ENCODE measurements at regions not wholly inside any gene's neighbourhood (a gene's known extent, or its start where the extent isn't known, plus 50 kb on each side); places are given as distances from the start of the nearest gene placed in this dataset.
A peak's percentile ranks its signal among the peaks of the same experiment; 100 is the strongest.
"Not testable (repeated sequence)": the region's sequence is repeated elsewhere in the genome, so short reads cannot be mapped to it uniquely, and the experiment has no call there.

- intact Hi-C loops (cut with micrococcal nuclease); H3K4me1 Mint-ChIP-seq (ENCODE audit: low read depth); H3K27me3 Mint-ChIP-seq (ENCODE audit: low read depth); H3K4me3 Mint-ChIP-seq; DNase-seq; H3K36me3 Mint-ChIP-seq (ENCODE audit: low read depth); H3K27ac Mint-ChIP-seq; H3K9me3 Mint-ChIP-seq; CTCF ChIA-PET: not testable (repeated sequence)
Measured at GRCh38 chrX:104360774-104361173, 106.0 kb upstream of the ESX1 start.

- no peak overlapping the region for H3K27ac Mint-ChIP-seq
- CTCF ChIA-PET = no interaction called here
- H3K9me3 Mint-ChIP-seq = no peaks in the 10 kb centered on the region
- DNase-seq = no peak
- H3K4me1 Mint-ChIP-seq (ENCODE audit: low read depth) = no peaks in the 10 kb centered on the region
- H3K4me3 Mint-ChIP-seq = no peak overlapping the region
- H3K27me3 Mint-ChIP-seq (ENCODE audit: low read depth) = no peaks in the 10 kb centered on the region
- H3K36me3 Mint-ChIP-seq (ENCODE audit: low read depth) = no peaks in the 10 kb centered on the region
- intact Hi-C loops (cut with micrococcal nuclease) = no loop called here
Measured at GRCh38 chrX:104359124-104359523, 104.4 kb upstream of the ESX1 start.

- Mint-ChIP-seq H3K4me1 (ENCODE audit: low read depth) (peaks cover 3% of the 10 kb centered on the region), H3K4me3 (no peak overlapping the region), H3K27me3 (ENCODE audit: low read depth) (no peaks in the 10 kb centered on the region), H3K9me3 (no peaks in the 10 kb centered on the region), H3K27ac (no peak overlapping the region), H3K36me3 (ENCODE audit: low read depth) (no peaks in the 10 kb centered on the region)
- intact Hi-C loops (cut with micrococcal nuclease) = no loop called here
- no peak for DNase-seq
- CTCF ChIA-PET = no interaction called here
Measured at GRCh38 chrX:104351173-104351769, 96.5 kb upstream of the ESX1 start.

GRCh38 chrX:104347860-104348259 is 93.1 kb upstream of the ESX1 start:
- Mint-ChIP-seq H3K27me3 (ENCODE audit: low read depth) (no peaks in the 10 kb centered on the region), H3K27ac (no peak overlapping the region), H3K36me3 (ENCODE audit: low read depth) (no peaks in the 10 kb centered on the region), H3K9me3 (no peaks in the 10 kb centered on the region), H3K4me1 (ENCODE audit: low read depth) (peaks cover 3% of the 10 kb centered on the region), H3K4me3 (no peak overlapping the region)
- no peak for DNase-seq
- CTCF ChIA-PET = no interaction called here
- intact Hi-C loops (cut with micrococcal nuclease) = no loop called here

GRCh38 chrX:104343428-104344129 is 88.8 kb upstream of the ESX1 start:
- no peaks in the 10 kb centered on the region for H3K4me1 Mint-ChIP-seq (ENCODE audit: low read depth)
- H3K27ac Mint-ChIP-seq = no peak overlapping the region

GRCh38 chrX:104342065-104342464 is 87.3 kb upstream of the ESX1 start:
- Mint-ChIP-seq H3K27ac (no peak overlapping the region), H3K36me3 (ENCODE audit: low read depth) (no peaks in the 10 kb centered on the region), H3K4me3 (no peak overlapping the region), H3K27me3 (ENCODE audit: low read depth) (no peaks in the 10 kb centered on the region), H3K4me1 (ENCODE audit: low read depth) (no peaks in the 10 kb centered on the region), H3K9me3 (no peaks in the 10 kb centered on the region)
- intact Hi-C loops (cut with micrococcal nuclease) = no loop called here
- CTCF ChIA-PET = no interaction called here
- no peak for DNase-seq

More at GRCh38 chrX:104343428-104344129, 88.8 kb upstream of the ESX1 start:
- CTCF ChIA-PET = no interaction called here
- no peaks in the 10 kb centered on the region for H3K36me3 Mint-ChIP-seq (ENCODE audit: low read depth)
- H3K9me3 Mint-ChIP-seq = no peaks in the 10 kb centered on the region
- intact Hi-C loops (cut with micrococcal nuclease) = loop anchor here (1.0 kb wide), 2 partner anchors 148 to 245 kb away; no protein-coding TSS in a partner anchor
- no peaks in the 10 kb centered on the region for H3K27me3 Mint-ChIP-seq (ENCODE audit: low read depth)
- no peak overlapping the region for H3K4me3 Mint-ChIP-seq
- DNase-seq = peak; percentile 56

- intact Hi-C loops (cut with micrococcal nuclease) = no loop called here
- DNase-seq = no peak
- Mint-ChIP-seq H3K4me3 (no peak overlapping the region), H3K4me1 (ENCODE audit: low read depth) (no peaks in the 10 kb centered on the region), H3K27me3 (ENCODE audit: low read depth) (no peaks in the 10 kb centered on the region), H3K9me3 (no peaks in the 10 kb centered on the region), H3K36me3 (ENCODE audit: low read depth) (no peaks in the 10 kb centered on the region), H3K27ac (no peak overlapping the region)
- CTCF ChIA-PET = no interaction called here
Measured at GRCh38 chrX:104335756-104336155, 81.0 kb upstream of the ESX1 start.

- Mint-ChIP-seq H3K36me3 (ENCODE audit: low read depth) (no peaks in the 10 kb centered on the region), H3K4me3 (no peak overlapping the region), H3K4me1 (ENCODE audit: low read depth) (no peaks in the 10 kb centered on the region), H3K9me3 (no peaks in the 10 kb centered on the region), H3K27me3 (ENCODE audit: low read depth) (no peaks in the 10 kb centered on the region), H3K27ac (no peak overlapping the region)
- CTCF ChIA-PET = no interaction called here
- DNase-seq = no peak
- intact Hi-C loops (cut with micrococcal nuclease) = no loop called here
Measured at GRCh38 chrX:104334971-104335370, 80.2 kb upstream of the ESX1 start.

- Mint-ChIP-seq H3K36me3 (ENCODE audit: low read depth) (no peaks in the 10 kb centered on the region), H3K4me1 (ENCODE audit: low read depth) (no peaks in the 10 kb centered on the region), H3K9me3 (no peaks in the 10 kb centered on the region), H3K4me3 (no peak overlapping the region), H3K27me3 (ENCODE audit: low read depth) (no peaks in the 10 kb centered on the region), H3K27ac (no peak overlapping the region)
- no peak for DNase-seq
- CTCF ChIA-PET = no interaction called here
- intact Hi-C loops (cut with micrococcal nuclease) = no loop called here
Measured at GRCh38 chrX:104330966-104331365, 76.2 kb upstream of the ESX1 start.

GRCh38 chrX:104329731-104330130 is 75.0 kb upstream of the ESX1 start:
- no peak overlapping the region for H3K27ac Mint-ChIP-seq
- no peaks in the 10 kb centered on the region for H3K4me1 Mint-ChIP-seq (ENCODE audit: low read depth)
- no peak for DNase-seq
- H3K9me3 Mint-ChIP-seq = no peaks in the 10 kb centered on the region
- H3K4me3 Mint-ChIP-seq = no peak overlapping the region
- no peaks in the 10 kb centered on the region for H3K36me3 Mint-ChIP-seq (ENCODE audit: low read depth)
- CTCF ChIA-PET = no interaction called here
- H3K27me3 Mint-ChIP-seq (ENCODE audit: low read depth) = peaks cover 2% of the 10 kb centered on the region
- intact Hi-C loops (cut with micrococcal nuclease) = no loop called here

- CTCF ChIA-PET = no interaction called here
- Mint-ChIP-seq H3K9me3 (no peaks in the 10 kb centered on the region), H3K27me3 (ENCODE audit: low read depth) (peaks cover 2% of the 10 kb centered on the region), H3K4me3 (no peak overlapping the region), H3K4me1 (ENCODE audit: low read depth) (no peaks in the 10 kb centered on the region), H3K27ac (no peak overlapping the region), H3K36me3 (ENCODE audit: low read depth) (no peaks in the 10 kb centered on the region)
- intact Hi-C loops (cut with micrococcal nuclease) = no loop called here
- no peak for DNase-seq
Measured at GRCh38 chrX:104325213-104325585, 70.5 kb upstream of the ESX1 start.

- Mint-ChIP-seq H3K9me3 (no peaks in the 10 kb centered on the region), H3K4me1 (ENCODE audit: low read depth) (no peaks in the 10 kb centered on the region), H3K27me3 (ENCODE audit: low read depth) (peaks cover 2% of the 10 kb centered on the region), H3K27ac (no peak overlapping the region), H3K4me3 (no peak overlapping the region), H3K36me3 (ENCODE audit: low read depth) (no peaks in the 10 kb centered on the region)
- intact Hi-C loops (cut with micrococcal nuclease) = no loop called here
- CTCF ChIA-PET = no interaction called here
- DNase-seq = no peak
Measured at GRCh38 chrX:104324461-104325212, 69.9 kb upstream of the ESX1 start.

GRCh38 chrX:104319346-104319745 is 64.6 kb upstream of the ESX1 start:
- intact Hi-C loops (cut with micrococcal nuclease) = no loop called here
- H3K27me3 Mint-ChIP-seq (ENCODE audit: low read depth) = no peaks in the 10 kb centered on the region
- no peaks in the 10 kb centered on the region for H3K4me1 Mint-ChIP-seq (ENCODE audit: low read depth)
- H3K36me3 Mint-ChIP-seq (ENCODE audit: low read depth) = no peaks in the 10 kb centered on the region
- H3K27ac Mint-ChIP-seq = no peak overlapping the region
- no peaks in the 10 kb centered on the region for H3K9me3 Mint-ChIP-seq
- no peak for DNase-seq
- CTCF ChIA-PET = interaction anchor here (0.6 kb wide), 1 partner anchor 1839 kb away, joined by 3 read pairs; no protein-coding TSS in a partner anchor
- no peak overlapping the region for H3K4me3 Mint-ChIP-seq

All from activated naive CD4-positive, alpha-beta T cell treated with anti-CD3 and anti-CD28 coated beads for 36 hours (primary cell).